Fibroblast of upper back skin (primary cell): ENCODE measurements at regions not wholly inside any gene's neighbourhood (a gene's known extent, or its start where the extent isn't known, plus 50 kb on each side); places are given as distances from the start of the nearest gene placed in this dataset.
"Not testable (repeated sequence)": the region's sequence is repeated elsewhere in the genome, so short reads cannot be mapped to it uniquely, and the experiment has no call there.

Experiments used
- DNase-seq: peaks from one replicate; pipeline ENCODE4 v3.0.0-alpha.2; 2013

DNA sequence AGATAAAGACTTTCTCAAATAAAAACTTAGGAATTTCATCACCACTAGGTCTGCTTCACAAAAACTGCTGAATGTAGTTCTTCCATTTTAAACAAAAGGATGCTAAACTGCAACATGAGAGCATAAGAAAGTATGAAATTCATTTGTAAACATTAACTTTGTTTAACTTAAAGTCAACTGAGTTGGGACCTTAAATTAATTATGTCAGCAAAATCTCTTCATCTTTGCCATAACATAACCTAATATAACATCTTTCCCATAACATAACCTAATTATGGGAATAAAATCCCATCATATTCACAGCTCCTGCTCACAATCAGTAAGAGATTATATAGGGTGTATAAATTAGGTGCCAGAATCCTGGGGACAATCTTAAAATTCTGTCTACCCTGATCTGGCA lies 78.8 kb upstream of the PCSK5 start:
- DNase-seq = no peak

DNA sequence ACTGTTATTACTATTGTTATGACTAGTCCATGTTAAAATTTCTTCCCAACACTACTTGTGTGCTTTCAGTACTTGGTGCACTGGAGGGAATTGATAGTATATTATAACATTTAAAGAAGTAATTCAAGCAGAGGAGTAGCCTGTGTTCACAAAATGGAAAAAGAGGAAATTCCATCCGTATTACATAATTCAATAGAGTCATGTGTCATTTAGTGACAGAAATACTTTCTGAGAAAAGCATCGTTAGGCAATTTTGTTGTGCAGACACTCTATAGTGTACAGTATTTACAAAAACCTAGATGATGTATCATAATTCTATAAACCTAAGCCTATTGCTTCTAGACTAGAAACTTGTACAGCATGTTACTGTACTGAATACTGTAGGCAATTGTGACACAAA lies 78.3 kb upstream of the PCSK5 start:
- no peak for DNase-seq

DNA sequence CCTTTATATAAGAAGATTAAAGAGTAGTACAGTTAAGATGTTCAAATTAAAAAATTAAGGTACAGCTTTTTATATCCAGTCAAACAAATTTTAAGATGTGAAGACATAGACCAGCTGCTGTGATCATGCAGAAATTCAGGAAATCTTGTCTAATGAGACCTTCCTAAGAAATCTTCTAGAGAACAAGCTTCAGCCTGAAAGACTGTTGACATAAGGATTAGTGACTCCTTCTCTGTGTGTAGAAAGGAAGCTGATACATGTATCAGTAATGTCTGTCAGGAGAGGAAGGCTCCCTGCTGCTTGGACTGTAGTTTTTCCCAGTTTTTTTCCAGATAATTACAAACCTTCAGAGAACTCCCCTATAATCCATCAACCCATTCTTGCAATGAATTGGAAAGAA lies 75.8 kb upstream of the PCSK5 start:
- peak; percentile 28 for DNase-seq

DNA sequence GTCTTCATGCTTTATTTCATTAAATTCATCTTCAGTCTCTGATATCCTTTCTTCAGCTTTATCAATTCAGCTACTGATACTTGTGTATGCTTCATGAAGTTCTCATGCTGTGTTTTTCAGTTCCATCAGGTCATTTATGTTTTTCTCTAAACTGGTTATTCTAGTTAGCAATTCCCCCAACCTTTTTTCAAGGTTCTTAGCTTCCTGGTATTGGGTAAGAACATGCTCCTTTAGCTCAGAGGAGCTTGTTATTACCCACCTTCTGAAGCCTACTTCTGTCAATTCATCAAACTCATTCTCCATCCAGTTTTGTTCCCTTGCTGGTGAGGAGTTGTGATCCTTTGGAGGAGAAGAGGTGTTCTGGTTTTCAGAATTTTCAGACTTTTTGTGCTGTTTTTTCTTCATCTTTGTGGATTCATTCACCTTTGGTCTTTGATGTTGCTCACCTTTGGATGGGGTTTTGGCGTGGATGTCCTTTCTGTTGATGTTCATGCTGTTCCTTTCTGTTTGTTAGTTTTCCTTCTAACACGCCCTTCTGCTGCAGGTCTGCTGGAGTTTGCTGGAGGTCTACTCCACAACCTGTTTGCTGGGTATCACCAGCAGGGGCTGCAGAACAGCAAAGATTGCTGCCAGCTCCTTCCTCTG lies 69.9 kb upstream of the PCSK5 start:
- DNase-seq = not testable (repeated sequence)

DNA sequence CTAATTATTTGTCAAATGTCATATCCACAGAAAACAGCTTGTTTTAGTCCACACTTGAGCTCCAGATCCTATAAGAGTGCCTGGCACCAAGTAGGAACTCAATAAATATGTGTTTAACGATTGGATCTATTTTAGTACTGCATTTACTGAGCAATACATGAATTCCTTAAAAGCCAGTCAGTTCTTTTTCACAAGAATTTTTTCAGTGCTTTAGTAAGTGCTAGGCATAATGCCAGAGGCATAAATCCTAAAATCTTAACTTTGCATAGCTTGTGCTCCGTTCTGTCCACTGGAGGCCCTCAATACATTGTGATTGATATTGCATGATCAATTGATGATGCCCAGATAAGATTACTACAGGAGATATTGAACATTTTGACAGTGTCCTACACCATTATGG lies 67.3 kb upstream of the PCSK5 start:
- peak; percentile 12 for DNase-seq

DNA sequence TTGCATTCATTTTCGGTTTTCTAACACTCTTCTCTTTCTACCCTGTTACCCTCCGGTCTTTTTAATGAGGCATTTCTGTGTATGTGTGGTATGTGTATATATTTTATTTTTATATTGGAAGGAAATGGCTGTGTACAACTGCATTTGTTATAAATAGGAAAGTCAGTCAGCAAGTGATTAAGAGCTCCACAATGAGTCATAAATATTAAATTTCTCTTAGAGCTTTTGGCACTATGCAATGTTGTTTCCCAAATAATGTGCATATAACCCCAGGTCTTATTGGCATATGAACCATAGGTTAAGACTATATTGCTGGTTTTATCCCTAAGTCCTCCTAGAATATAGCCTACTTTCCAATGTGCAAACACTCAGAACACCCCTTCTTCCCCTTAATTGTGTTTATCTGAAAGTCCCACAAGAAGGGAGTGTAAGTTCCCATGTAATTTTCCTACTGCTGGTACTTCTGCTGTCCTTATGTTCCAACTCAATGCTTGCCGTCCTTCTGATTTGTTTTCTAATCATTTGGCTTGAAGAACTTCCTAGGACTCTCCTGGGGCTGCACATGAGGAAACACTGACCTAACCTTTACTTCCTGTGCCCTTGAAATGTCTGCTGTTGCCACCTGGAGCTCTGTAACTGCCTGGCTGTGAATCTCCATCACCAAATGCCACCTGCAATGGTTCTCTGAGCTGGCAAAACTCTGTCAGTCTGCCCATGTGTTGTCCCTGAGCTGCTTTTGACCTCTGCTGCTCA lies 65.5 kb upstream of the PCSK5 start:
- DNase-seq = no peak

DNA sequence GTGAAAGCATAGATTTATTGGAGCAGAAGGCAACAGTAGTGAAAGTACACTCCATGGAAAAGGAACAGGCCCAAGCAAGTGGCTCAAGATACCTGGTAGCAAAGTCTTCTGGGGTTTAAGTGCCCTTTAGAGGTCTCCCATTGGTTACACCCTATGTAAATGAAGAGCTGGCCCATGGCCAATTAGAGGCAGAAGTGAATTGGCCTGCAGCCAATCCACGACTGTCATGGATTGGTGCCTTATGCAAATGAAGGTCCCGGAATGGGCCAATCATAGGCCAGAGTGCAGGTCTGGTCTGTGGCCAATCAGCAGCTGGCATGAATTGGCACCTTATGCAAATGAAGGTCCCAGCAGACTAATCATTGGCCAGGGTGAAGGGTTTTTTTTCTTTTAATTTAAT lies 64.2 kb upstream of the PCSK5 start:
- DNase-seq = no peak

DNA sequence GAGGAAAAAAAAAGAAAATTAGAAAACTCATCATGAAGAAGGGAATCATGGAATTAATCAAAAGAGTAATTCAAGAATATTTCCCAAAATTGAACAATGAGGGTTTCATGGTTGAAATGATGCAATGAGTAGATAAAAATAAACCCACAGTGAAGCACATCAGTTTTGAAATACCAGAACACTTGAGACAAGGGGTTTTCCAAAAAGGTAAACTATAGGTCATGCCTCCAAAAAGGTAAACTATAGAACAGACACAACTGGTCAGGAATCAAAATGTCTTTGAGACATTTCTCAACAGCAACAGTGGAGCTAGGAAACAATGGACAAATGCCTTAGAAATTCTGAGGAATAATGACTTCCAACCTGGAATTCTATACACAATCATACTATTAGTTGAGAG lies 60.2 kb upstream of the PCSK5 start:
- DNase-seq = no peak

DNA sequence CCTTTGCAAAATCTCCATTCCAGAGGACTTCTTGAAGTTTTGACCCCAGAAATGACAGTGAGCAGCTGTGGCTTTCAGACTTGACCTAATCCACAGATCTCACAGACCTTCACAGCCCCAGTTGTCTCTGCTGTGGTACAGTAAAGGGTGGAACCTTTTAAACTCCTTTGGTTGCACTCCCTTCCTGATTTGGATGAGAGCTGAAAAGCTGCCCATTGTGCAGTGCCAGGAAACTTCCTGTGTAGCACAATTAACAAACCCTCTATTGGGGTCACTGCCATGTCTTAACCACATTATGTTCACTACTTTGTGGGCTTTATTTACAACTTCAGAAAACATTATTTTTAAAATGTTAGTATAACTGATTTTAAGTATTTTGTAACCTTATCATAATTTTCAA lies 56.7 kb upstream of the PCSK5 start:
- no peak for DNase-seq

DNA sequence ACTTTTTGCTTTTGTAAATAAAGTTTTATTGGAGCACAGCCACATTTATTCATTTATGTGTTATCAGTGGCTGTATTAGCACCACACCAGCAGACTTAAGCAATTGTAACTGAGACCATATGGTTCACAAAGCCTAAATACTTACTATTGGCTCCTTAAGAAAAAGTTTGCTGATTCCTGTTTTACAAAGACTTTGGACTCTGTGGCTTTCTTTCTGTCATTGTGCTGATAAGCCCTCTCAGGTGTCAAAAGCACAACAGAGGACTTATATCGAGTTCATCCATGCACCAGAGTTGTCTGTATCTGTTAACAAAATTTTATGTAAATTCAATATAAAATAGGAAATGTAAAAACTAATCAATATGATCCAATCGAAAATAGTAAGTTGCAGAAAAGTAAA lies 55.6 kb upstream of the PCSK5 start:
- DNase-seq = no peak
